Activated CD4-positive, alpha-beta T cell treated with anti-CD3 and anti-CD28 coated beads, Interleukin-2, amount 10 ng/mL, durations not matched to agents 24 days and 14 days (primary cell): ENCODE measurements at regions not wholly inside any gene's neighbourhood (a gene's known extent, or its start where the extent isn't known, plus 50 kb on each side); places are given as distances from the start of the nearest gene placed in this dataset.

Source experiments
- DNase-seq: peaks from one replicate; pipeline ENCODE4 v3.0.0; 2022
- H3K27ac Mint-ChIP-seq: one replicate; pipeline ENCODE4 v1.8.0; 2022; ENCODE audit warnings: mild to moderate bottlenecking, mixed read lengths
- H3K27me3 Mint-ChIP-seq: one replicate; pipeline ENCODE4 v1.8.0; 2022; ENCODE audit warnings: mixed read lengths
- H3K36me3 Mint-ChIP-seq: one replicate; pipeline ENCODE4 v1.8.0; 2022; ENCODE audit warnings: low read depth, mild to moderate bottlenecking, mixed read lengths
- H3K4me1 Mint-ChIP-seq: one replicate; pipeline ENCODE4 v1.8.0; 2021; ENCODE audit warnings: mixed read lengths
- H3K4me3 Mint-ChIP-seq: one replicate; pipeline ENCODE4 v1.8.0; 2022; ENCODE audit warnings: mild to moderate bottlenecking, moderate library complexity, mixed read lengths
- H3K9me3 Mint-ChIP-seq: one replicate; pipeline ENCODE4 v1.8.0; 2021; ENCODE audit warnings: mixed read lengths
- intact Hi-C: fragments of 100-400 bp; cut with micrococcal nuclease; formaldehyde crosslinking; loops from one replicate; pipeline ENCODE4 v1.15.1; 2023

DNA sequence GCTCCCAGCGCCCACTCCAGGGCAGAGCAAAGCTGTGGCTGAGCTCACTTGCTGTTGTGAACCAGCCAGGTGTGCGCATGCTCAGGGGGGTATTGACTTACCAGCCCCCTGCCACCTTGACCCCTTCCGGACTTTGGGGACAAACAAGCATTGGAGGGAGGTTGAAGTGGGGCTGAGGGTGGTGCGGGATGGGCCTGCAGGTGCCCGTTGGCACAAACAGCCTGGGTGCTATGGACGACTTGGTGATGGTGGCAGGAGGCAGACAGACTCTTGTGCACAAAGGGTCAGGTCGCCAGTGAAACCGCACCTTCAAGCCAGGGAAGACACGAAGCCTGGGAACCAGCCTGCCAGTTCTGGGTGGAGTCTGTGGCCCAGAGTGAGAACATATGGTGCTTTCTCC is 858.5 kb upstream of the PTPRD start:
- no peaks in the 10 kb centered on the region for H3K4me1 Mint-ChIP-seq
- H3K36me3 Mint-ChIP-seq, result no peaks in the 10 kb centered on the region
- no peak for DNase-seq
- H3K4me3 Mint-ChIP-seq, result no peak overlapping the region
- no peak overlapping the region for H3K27ac Mint-ChIP-seq
- H3K9me3 Mint-ChIP-seq, result peaks cover 6% of the 10 kb centered on the region
- no peaks in the 10 kb centered on the region for H3K27me3 Mint-ChIP-seq
- intact Hi-C loops, result no loop called here

DNA sequence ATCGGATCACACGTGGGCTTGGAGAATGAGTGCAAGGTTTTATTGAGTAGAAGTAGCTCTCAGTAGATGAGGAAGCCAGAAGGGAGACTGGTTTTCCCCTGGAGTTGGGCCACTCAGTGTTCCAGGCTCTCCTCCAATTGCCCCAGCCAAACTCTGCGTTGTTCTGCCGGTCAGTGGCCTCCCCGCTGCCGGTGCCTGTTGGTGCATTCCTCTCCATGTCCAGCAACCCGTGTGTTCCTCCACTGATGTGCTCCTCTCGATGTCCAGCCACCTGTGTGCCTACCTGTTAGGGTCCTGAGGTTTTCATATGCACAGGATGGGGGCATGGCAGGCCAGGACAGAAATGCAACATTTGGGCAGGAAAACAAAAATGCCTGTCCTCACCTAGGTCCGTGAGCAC is 888.0 kb upstream of the PTPRD start:
- H3K4me1 Mint-ChIP-seq, result no peaks in the 10 kb centered on the region
- no peak for DNase-seq
- H3K4me3 Mint-ChIP-seq, result no peak overlapping the region
- no peaks in the 10 kb centered on the region for H3K27me3 Mint-ChIP-seq
- intact Hi-C loops, result no loop called here
- peaks cover 10% of the 10 kb centered on the region for H3K9me3 Mint-ChIP-seq
- no peaks in the 10 kb centered on the region for H3K36me3 Mint-ChIP-seq
- no peak overlapping the region for H3K27ac Mint-ChIP-seq

DNA sequence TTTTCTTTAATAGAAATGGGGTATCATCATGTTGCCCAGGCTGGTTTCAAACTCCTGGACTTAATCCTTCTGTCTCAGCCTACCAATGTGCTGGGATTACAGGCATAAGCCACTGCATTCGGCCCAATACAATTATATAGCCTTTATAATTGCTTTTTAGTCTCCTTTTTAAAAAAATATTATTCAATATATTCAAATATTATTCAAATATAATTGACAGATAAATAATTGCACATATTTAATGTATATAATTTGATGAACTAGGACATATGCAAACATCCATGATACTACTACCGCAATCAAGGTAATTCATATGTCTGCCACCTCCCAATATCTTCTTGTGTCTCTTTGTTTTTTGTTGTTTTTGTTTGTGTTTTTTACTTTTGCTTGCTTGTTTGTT is 894.2 kb upstream of the PTPRD start:
- Mint-ChIP-seq H3K4me1 (no peaks in the 10 kb centered on the region), H3K4me3 (no peak overlapping the region), H3K36me3 (no peaks in the 10 kb centered on the region), H3K9me3 (peaks cover 8% of the 10 kb centered on the region), H3K27me3 (no peaks in the 10 kb centered on the region), H3K27ac (no peak overlapping the region)
- DNase-seq, result no peak
- intact Hi-C loops, result no loop called here

DNA sequence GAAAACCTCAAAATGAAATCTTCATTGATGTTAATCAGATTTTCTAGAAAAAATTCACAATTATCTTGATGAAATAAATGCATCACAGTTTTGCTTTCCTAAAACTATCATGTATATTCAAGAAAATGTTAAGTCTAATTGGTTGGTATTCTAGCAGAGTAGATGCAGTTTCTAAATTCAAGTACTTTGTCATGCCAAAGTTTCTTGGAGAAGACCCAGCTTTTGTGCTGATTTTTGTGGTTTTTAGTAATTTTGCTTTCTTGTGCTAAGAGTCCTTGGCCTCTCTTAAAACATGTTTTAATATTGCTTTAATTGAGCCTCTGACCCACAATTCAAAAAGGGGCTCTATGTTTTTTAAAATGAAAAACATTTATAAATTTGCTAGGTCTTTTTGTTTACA is 924.8 kb upstream of the PTPRD start:
- DNase-seq, result no peak
- Mint-ChIP-seq H3K4me3 (no peak overlapping the region), H3K4me1 (no peaks in the 10 kb centered on the region), H3K36me3 (no peaks in the 10 kb centered on the region), H3K9me3 (no peaks in the 10 kb centered on the region), H3K27ac (no peak overlapping the region), H3K27me3 (no peaks in the 10 kb centered on the region)
- intact Hi-C loops, result no loop called here

DNA sequence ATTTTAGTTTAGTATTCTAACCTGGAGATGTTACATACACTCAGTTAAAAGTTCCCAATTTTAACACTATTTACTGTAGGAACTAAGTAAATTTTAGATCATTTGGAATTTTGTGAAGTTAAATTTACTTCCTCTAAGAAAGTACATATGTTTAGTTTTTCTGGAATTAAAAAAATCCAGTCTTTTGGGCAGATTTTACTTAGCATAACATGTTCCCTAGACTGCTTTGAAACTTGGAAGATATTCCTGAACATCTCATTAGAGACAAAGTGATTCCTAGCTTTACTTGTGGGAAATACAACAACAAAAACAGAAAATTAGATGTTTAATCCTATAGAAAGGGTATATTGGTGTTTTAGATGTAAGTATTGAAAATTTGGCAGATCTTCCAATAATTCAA is 930.0 kb upstream of the PTPRD start:
- Mint-ChIP-seq H3K27ac (no peak overlapping the region), H3K36me3 (no peaks in the 10 kb centered on the region), H3K4me3 (no peak overlapping the region), H3K4me1 (no peaks in the 10 kb centered on the region), H3K27me3 (no peaks in the 10 kb centered on the region), H3K9me3 (peaks cover 2% of the 10 kb centered on the region)
- intact Hi-C loops, result no loop called here
- DNase-seq, result no peak

DNA sequence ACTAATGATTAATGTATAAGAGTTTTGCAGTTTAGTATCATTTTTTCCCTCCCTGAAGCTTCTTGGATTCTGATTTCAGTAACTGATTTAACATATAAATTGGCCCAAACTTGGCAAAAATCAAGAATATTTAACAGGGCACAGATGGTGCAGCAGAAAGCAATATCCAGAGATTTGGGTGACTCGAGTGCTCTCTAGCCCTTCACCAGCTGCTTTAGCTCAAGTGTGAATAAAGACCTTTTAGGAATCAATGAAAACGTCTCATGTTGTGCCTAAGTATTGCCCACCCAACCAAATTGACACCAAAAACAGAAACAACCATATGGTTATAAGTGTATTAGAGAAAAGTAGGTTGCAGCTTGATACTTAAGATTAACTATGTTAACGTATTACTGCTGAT is 933.4 kb upstream of the PTPRD start:
- intact Hi-C loops, result no loop called here
- H3K36me3 Mint-ChIP-seq, result no peaks in the 10 kb centered on the region
- H3K27me3 Mint-ChIP-seq, result no peaks in the 10 kb centered on the region
- H3K9me3 Mint-ChIP-seq, result peaks cover 5% of the 10 kb centered on the region
- no peak for DNase-seq
- no peak overlapping the region for H3K4me3 Mint-ChIP-seq
- H3K27ac Mint-ChIP-seq, result no peak overlapping the region
- no peaks in the 10 kb centered on the region for H3K4me1 Mint-ChIP-seq

DNA sequence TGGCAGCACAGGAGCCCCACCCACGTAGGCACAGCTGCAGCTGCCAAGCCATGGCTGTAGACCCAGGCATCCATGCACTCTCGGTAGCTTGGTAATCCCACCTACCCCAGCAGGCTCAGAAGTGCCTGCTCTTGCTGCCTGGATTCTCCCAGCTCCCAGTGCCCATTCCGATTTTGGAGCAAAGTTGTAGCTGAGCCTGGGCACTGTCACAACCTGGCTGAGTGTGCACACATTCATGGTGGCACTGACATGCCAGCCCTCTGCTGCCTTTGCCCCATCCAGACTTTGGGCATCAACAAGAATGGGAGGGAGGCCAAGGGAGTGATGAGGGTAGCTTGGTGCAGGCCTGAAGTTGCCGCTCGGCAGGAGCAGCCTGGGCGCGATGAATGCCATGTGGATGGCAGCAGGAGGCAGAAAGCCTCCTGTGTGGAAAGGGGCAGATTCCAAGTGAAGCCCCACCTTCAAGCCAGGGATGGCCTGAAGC is 936.6 kb upstream of the PTPRD start:
- Mint-ChIP-seq H3K4me1 (no peaks in the 10 kb centered on the region), H3K36me3 (no peaks in the 10 kb centered on the region), H3K27ac (no peak overlapping the region), H3K27me3 (no peaks in the 10 kb centered on the region), H3K4me3 (no peak overlapping the region), H3K9me3 (peaks cover 9% of the 10 kb centered on the region)
- intact Hi-C loops, result no loop called here
- DNase-seq, result no peak

DNA sequence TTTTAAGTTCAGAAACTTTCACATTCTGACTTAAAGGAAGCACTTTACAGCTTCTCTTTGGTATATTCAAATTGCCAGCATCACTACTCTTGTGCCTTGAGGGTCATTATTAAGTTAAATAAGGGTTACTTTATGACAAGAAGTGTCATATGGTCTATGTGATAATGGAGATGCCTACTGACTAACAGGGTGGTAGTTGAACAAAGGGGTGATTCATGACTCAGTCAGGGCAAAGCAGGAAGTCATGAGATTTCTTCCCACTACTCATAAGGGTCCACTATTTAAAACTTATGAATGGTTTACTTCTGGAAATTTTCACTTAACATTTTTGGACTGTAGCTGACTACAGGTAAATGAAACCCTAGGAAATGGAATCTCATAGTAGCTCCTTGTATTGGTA is 938.3 kb upstream of the PTPRD start:
- H3K27ac Mint-ChIP-seq, result no peak overlapping the region
- no peak overlapping the region for H3K4me3 Mint-ChIP-seq
- no peak for DNase-seq
- H3K36me3 Mint-ChIP-seq, result no peaks in the 10 kb centered on the region
- H3K27me3 Mint-ChIP-seq, result no peaks in the 10 kb centered on the region
- peaks cover 9% of the 10 kb centered on the region for H3K9me3 Mint-ChIP-seq
- intact Hi-C loops, result no loop called here
- no peaks in the 10 kb centered on the region for H3K4me1 Mint-ChIP-seq

DNA sequence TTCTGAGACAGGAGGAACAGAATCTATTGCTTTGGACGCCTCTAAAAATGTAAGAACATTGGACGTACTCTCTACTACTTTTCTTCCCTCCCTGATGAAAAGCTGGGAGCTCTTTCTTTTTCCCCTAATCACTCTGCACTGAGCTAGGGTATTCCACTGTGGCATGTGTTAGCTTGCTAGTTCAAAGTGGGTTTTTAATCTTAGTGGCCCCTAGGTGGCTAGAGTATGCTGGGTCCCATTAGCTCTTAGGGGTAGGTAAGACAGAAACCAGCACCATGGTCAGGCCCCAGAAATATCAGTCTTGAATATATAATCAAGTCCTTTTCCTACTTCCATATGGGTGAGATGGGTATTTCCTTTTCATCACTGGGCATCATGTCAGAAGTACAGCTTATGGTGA is 945.2 kb upstream of the PTPRD start:
- Mint-ChIP-seq H3K4me1 (no peaks in the 10 kb centered on the region), H3K4me3 (no peak overlapping the region), H3K9me3 (no peaks in the 10 kb centered on the region), H3K36me3 (no peaks in the 10 kb centered on the region), H3K27ac (no peak overlapping the region), H3K27me3 (no peaks in the 10 kb centered on the region)
- DNase-seq, result no peak
- intact Hi-C loops, result no loop called here

DNA sequence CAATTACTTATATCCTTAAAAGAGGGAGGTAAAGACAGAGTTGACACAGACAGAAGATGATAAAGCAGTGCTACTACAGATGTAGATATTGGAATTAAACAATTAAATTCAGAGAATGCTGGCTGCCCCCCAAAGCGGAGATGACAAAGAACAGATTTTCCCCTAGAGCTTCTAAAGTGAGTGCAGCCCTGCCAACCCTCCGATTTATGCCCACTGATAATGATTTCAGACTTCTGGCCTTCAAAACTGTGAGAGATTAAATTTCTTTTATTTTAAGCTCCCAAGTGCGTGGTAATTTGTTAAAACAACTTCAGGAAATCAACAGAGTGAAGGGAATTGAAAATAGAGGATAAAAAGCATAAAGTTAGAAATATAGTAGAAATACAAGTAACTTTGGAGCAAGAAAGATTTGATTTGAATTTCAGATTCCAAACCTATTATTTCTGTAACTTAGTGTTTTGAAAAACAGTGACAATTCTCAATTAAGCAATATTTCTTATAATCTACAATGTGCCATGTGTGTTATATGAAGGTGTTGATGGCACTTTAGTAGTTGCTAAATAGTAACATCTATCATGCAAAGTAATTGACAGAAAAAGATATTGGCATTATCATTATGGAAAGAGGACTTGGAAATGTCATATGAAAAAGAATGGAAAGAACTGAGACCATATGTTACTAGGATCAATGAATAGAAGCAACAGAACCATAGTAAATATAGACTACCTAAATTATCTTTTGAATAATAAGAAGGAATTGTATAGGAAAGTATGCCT is 946.4 kb upstream of the PTPRD start:
- H3K27ac Mint-ChIP-seq, result no peak overlapping the region
- no peaks in the 10 kb centered on the region for H3K27me3 Mint-ChIP-seq
- H3K36me3 Mint-ChIP-seq, result no peaks in the 10 kb centered on the region
- no peak for DNase-seq
- H3K9me3 Mint-ChIP-seq, result no peaks in the 10 kb centered on the region
- H3K4me1 Mint-ChIP-seq, result no peaks in the 10 kb centered on the region
- intact Hi-C loops, result no loop called here
- H3K4me3 Mint-ChIP-seq, result no peak overlapping the region

DNA sequence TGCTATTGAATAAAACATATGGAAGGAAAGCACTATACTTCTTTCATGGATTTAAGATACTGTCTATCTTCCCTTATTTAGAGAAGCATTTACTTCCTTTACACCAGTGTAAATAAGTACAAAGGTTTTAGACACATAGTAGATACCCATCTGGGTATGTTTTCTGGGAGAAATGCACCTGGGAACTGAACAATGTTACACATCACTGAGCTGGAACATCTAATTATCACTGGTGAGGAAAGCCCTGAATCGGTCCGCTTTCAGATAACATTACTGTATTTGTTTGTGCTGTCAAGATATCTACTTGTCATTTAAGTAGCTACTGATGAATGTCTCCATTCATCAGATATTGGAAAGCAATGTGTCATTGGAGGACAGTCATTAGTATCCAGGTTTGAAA is 964.7 kb upstream of the PTPRD start:
- Mint-ChIP-seq H3K36me3 (no peaks in the 10 kb centered on the region), H3K27me3 (no peaks in the 10 kb centered on the region), H3K9me3 (peaks cover 8% of the 10 kb centered on the region), H3K4me1 (no peaks in the 10 kb centered on the region), H3K27ac (no peak overlapping the region), H3K4me3 (no peak overlapping the region)
- DNase-seq, result no peak
- intact Hi-C loops, result no loop called here

DNA sequence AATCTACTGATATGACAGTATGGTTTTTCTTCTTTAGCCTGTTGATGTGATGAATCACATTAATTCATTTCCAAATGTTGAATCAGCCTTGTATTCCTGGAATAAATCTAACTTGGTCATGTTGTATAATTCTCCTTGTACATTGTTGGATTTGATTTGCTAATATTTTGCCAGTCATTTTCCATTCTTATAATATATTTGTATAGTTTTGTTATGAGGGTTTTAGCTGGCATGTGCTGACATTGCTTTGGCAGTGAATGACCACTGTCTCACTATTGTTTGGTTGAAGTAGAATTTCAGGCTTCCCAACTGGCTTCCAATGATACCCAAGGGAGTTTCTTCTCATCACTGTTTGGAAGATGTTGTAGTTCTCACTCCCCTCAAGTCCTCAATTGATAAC is 983.0 kb upstream of the PTPRD start:
- intact Hi-C loops, result no loop called here
- H3K4me1 Mint-ChIP-seq, result no peaks in the 10 kb centered on the region
- no peak overlapping the region for H3K4me3 Mint-ChIP-seq
- DNase-seq, result no peak
- H3K36me3 Mint-ChIP-seq, result no peaks in the 10 kb centered on the region
- no peaks in the 10 kb centered on the region for H3K9me3 Mint-ChIP-seq
- no peaks in the 10 kb centered on the region for H3K27me3 Mint-ChIP-seq
- H3K27ac Mint-ChIP-seq, result no peak overlapping the region

DNA sequence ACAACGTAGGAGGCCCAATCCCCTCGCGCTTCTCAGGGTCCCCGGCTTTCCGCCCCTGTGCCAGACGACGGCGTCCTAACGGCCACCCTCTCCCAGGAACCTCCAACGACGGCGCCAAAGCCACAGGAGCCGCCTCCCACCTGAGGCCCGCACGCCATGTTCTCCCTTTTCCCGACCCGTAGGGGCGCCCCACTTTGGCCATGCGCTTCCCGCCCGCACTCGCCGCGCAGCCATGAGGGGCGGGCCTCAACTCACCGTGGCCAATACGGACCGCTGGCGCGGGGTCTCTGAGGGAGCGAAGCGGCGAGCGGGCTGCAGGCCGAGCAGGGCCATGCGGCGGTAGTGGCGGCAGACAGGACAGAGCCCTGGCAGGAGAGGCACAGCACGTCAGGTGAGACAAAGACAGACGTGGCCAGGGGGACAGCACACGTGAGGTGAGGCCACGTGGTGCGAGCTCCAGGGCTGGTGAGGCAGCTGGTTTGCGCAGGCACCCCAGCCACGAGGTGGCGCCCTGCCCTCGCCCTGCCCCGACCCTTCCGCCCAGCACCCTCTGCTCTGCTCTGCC is 1005.5 kb upstream of the PTPRD start:
- no peaks in the 10 kb centered on the region for H3K4me1 Mint-ChIP-seq
- no peak for DNase-seq
- H3K27ac Mint-ChIP-seq, result no peak overlapping the region
- H3K9me3 Mint-ChIP-seq, result peaks cover 32% of the 10 kb centered on the region
- no peaks in the 10 kb centered on the region for H3K36me3 Mint-ChIP-seq
- intact Hi-C loops, result no loop called here
- H3K4me3 Mint-ChIP-seq, result no peak overlapping the region
- H3K27me3 Mint-ChIP-seq, result no peaks in the 10 kb centered on the region

DNA sequence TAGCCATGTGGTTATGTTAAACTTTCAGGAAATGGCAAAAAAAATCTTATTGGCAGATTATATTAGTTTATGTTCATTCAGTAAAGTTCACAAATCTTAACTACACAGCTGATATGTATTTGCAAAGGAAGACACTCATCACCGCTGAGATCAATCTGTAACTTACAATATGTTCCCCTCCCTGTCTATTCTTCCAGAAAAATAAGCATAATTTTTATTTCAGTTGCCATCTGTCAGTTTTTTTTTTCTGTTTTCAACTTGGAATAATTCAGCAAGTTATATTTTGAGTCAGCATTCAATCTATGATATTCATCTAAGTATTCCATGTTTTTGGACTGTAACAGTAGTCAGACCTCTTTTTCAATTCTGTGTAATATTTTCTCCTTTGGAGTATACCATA is 1019.9 kb upstream of the PTPRD start:
- no peak for DNase-seq

DNA sequence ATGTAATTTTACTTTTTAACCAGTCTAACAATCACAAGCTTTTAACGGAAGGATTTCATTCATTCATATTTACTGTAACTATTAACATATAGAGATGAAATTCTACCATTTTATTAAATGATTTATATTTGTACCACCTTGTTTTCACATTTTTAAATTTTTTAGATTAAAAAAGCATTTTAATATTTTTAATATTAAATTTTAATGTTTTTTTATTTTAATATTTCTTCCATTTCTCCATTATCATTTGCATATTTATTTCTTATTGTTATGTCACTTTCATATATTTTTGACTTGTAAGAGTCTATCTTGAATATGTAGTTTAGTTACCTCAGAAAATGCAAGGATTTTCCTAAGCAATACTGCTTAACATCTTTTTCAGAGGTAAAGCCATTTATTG is 1034.0 kb upstream of the PTPRD start:
- Mint-ChIP-seq H3K27me3 (no peaks in the 10 kb centered on the region), H3K4me3 (no peak overlapping the region), H3K4me1 (no peaks in the 10 kb centered on the region), H3K9me3 (peaks cover 10% of the 10 kb centered on the region), H3K36me3 (no peaks in the 10 kb centered on the region), H3K27ac (no peak overlapping the region)
- intact Hi-C loops, result no loop called here
- DNase-seq, result no peak

More for the DNA sequence above, 1019.9 kb upstream of the PTPRD start:
- Mint-ChIP-seq H3K9me3 (no peaks in the 10 kb centered on the region), H3K4me3 (no peak overlapping the region), H3K27me3 (no peaks in the 10 kb centered on the region), H3K27ac (no peak overlapping the region), H3K4me1 (no peaks in the 10 kb centered on the region), H3K36me3 (no peaks in the 10 kb centered on the region)
- intact Hi-C loops, result no loop called here
